ENCODE measurements at regions not wholly inside any gene's neighbourhood (a gene's known extent, or its start where the extent isn't known, plus 50 kb on each side); places are given as distances from the start of the nearest gene placed in this dataset.

DNA sequence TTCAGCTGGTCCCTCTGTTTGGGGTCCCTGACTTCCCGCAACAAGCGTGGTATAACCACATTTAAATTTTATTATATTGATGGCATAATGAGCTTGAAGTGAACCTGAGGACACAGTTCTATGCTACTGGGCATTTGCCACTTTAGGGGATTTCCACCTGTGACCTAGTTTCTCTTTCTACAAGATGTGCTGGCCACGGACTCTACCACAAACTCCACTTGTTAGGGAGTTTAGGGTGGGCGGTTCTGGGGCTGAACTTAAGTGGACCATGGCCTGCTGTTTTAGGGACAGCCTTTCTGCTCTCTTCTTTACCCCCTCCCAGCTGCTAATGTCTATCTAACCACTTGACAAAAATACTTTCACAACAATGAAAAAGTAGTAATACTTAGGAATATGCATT, 1199.1 kb downstream of the SI start:
- no peak overlapping the region for H3K27ac Mint-ChIP-seq

DNA sequence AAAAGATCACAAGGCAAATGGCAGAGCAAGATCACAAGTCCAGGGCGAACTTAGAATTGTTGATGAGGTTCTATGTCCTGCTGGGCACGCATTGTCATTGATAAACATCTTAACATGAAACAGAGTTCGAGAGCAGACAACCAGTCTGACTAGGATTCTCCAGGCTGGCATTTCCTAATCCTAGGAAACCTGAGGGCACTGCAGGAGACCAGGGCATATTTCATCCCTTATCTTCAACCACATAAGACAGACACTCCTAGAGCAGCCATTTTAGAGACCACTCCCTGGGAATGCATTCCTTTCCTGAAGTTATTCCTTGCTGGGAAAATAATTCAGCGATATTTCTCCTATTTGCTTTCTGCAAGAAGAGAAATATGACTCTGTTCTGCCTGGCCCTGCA, 1199.9 kb downstream of the SI start:
- Mint-ChIP-seq H3K9me3 (peaks cover 29% of the 10 kb centered on the region), H3K27me3 (ENCODE audit: low read depth, poor library complexity) (peaks cover 5% of the 10 kb centered on the region), H3K27ac (no peak overlapping the region), H3K36me3 (ENCODE audit: low read depth) (no peaks in the 10 kb centered on the region), H3K4me3 (no peak overlapping the region), H3K4me1 (no peaks in the 10 kb centered on the region)
- DNase-seq = no peak
- TF ChIP-seq, protein P1, sequence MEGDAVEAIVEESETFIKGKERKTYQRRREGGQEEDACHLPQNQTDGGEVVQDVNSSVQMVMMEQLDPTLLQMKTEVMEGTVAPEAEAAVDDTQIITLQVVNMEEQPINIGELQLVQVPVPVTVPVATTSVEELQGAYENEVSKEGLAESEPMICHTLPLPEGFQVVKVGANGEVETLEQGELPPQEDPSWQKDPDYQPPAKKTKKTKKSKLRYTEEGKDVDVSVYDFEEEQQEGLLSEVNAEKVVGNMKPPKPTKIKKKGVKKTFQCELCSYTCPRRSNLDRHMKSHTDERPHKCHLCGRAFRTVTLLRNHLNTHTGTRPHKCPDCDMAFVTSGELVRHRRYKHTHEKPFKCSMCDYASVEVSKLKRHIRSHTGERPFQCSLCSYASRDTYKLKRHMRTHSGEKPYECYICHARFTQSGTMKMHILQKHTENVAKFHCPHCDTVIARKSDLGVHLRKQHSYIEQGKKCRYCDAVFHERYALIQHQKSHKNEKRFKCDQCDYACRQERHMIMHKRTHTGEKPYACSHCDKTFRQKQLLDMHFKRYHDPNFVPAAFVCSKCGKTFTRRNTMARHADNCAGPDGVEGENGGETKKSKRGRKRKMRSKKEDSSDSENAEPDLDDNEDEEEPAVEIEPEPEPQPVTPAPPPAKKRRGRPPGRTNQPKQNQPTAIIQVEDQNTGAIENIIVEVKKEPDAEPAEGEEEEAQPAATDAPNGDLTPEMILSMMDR (IDR thresholded peaks at IDR 0.05) = no peak

More for the DNA sequence above, 1199.1 kb downstream of the SI start:
- no peak overlapping the region for H3K4me3 Mint-ChIP-seq
- peaks cover 29% of the 10 kb centered on the region for H3K9me3 Mint-ChIP-seq
- H3K4me1 Mint-ChIP-seq = no peaks in the 10 kb centered on the region
- DNase-seq = no peak
- TF ChIP-seq, protein P1 (IDR thresholded peaks at IDR 0.05) = no peak
- no peaks in the 10 kb centered on the region for H3K36me3 Mint-ChIP-seq (ENCODE audit: low read depth)
- H3K27me3 Mint-ChIP-seq (ENCODE audit: low read depth, poor library complexity) = peaks cover 5% of the 10 kb centered on the region

DNA sequence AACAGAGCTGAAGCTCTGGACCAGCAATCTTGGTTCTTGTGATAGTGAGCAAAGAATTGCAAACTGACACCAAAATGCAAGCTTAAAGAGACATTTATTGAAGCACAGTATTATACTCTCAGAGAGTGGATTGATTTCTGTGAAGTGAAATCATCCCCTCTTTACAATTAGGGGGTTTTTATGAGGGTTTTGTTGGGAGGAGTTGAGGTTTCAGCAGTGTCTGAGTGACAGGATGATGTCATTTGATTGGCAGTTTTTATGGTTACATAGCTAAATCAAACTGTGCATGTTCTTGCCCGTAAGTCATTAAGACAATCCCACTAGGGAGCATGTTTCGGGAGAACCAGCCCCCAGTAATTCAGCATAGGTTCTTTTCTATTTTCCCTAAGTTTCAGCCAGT, 1200.5 kb downstream of the SI start:
- TF ChIP-seq, protein P1 (IDR thresholded peaks at IDR 0.05) = no peak
- H3K27me3 Mint-ChIP-seq (ENCODE audit: low read depth, poor library complexity) = peaks cover 5% of the 10 kb centered on the region
- H3K4me3 Mint-ChIP-seq = no peak overlapping the region
- no peak for DNase-seq
- H3K9me3 Mint-ChIP-seq = peaks cover 29% of the 10 kb centered on the region
- no peaks in the 10 kb centered on the region for H3K4me1 Mint-ChIP-seq
- no peaks in the 10 kb centered on the region for H3K36me3 Mint-ChIP-seq (ENCODE audit: low read depth)
- no peak overlapping the region for H3K27ac Mint-ChIP-seq

DNA sequence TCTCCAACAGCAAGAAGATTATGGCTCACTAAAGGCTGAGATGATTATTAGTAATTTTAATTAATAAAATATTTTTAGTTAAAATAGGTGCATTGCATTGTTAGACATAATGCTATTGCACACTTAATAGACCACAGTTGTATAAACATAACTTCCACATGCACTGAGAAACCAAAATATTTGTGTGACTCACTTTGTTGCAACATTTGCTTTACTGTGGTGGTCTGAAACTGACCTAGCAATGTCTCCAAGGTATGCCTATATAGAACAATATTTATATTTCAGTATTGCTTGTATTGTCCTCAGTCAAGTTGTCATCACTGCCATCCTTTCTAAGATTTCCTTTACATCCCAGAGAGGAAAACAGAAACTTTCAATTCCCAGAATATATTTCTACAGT, 1215.2 kb downstream of the SI start:
- Mint-ChIP-seq H3K27ac (no peak overlapping the region), H3K9me3 (peaks cover 8% of the 10 kb centered on the region), H3K4me3 (no peak overlapping the region), H3K36me3 (ENCODE audit: low read depth) (no peaks in the 10 kb centered on the region), H3K4me1 (no peaks in the 10 kb centered on the region), H3K27me3 (ENCODE audit: low read depth, poor library complexity) (no peaks in the 10 kb centered on the region)
- DNase-seq = no peak
- TF ChIP-seq, protein P1 (IDR thresholded peaks at IDR 0.05) = no peak

DNA sequence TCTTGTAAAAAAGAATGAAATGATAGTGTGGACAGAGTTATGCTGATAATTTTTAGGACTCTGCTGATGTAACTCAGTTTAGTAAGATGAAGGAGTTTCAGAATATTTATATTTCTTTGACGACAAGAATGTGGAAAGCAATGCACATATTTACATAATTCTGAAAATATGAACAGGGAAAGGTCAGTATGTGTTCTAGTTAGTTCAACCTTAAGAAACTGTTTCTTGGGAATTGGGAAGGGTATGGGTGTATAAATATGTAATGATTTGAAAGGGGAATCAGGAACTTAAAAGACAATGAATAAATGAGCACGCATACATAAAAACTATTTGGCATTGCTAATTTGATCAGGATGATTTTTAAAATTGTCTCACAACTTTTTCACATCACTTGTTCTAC, 1226.1 kb downstream of the SI start:
- Mint-ChIP-seq H3K4me1 (no peaks in the 10 kb centered on the region), H3K4me3 (no peak overlapping the region), H3K27me3 (ENCODE audit: low read depth, poor library complexity) (peaks cover 4% of the 10 kb centered on the region), H3K9me3 (peaks cover 4% of the 10 kb centered on the region), H3K27ac (no peak overlapping the region), H3K36me3 (ENCODE audit: low read depth) (no peaks in the 10 kb centered on the region)
- no peak for DNase-seq
- TF ChIP-seq, protein P1 (IDR thresholded peaks at IDR 0.05) = no peak

DNA sequence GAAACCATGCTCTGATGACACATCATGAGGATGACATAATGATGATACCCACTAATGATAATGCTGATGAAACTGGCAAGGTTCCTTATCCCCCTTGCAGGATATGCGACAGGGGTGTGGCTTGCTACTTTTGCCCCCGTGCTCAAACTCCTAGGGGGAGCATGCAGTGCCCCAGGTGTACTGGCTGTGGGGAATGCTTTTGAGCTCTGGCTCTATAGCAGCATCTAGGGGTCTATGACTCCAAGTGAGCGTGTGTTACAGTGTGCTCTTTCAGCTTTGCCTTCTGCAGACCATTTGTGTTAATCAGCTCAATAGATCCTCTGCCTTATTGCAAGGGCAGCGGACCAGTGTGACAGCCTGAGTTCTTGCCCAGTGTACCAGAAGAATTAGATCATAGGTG, 1239.5 kb downstream of the SI start:
- no peaks in the 10 kb centered on the region for H3K9me3 Mint-ChIP-seq
- H3K4me3 Mint-ChIP-seq = no peak overlapping the region

More for the DNA sequence above, 1239.5 kb downstream of the SI start:
- Mint-ChIP-seq H3K27ac (no peak overlapping the region), H3K4me1 (no peaks in the 10 kb centered on the region), H3K27me3 (ENCODE audit: low read depth, poor library complexity) (no peaks in the 10 kb centered on the region), H3K36me3 (ENCODE audit: low read depth) (no peaks in the 10 kb centered on the region)
- DNase-seq = no peak
- TF ChIP-seq, protein P1 (IDR thresholded peaks at IDR 0.05) = no peak

All from nephron progenitor cell (in vitro differentiated cells).